IPS-15b (cell line): ENCODE measurements at regions not wholly inside any gene's neighbourhood (a gene's known extent, or its start where the extent isn't known, plus 50 kb on each side); places are given as distances from the start of the nearest gene placed in this dataset.

ENCODE experiments used
- H3K27me3 ChIP-seq: one replicate; pipeline ENCODE4 v1.6.1; 2013; ENCODE audit warnings: low read length; ENCODE audit not compliant: control insufficient read depth, insufficient read depth
- H3K36me3 ChIP-seq: one replicate; pipeline ENCODE4 v1.6.1; 2013; ENCODE audit warnings: low read length; ENCODE audit not compliant: control insufficient read depth, insufficient read depth
- H3K4me1 ChIP-seq: one replicate; pipeline ENCODE4 v1.6.1; 2013; ENCODE audit warnings: mild to moderate bottlenecking, low read length; ENCODE audit not compliant: control insufficient read depth, insufficient read depth
- H3K4me3 ChIP-seq: one replicate; pipeline ENCODE4 v1.5.1; 2013; ENCODE audit warnings: low read depth, low read length
- H3K9ac ChIP-seq: one replicate; pipeline ENCODE4 v1.6.1; 2013; ENCODE audit warnings: low read depth, mild to moderate bottlenecking, low read length
- H3K9me3 ChIP-seq: one replicate; pipeline ENCODE4 v1.6.1; 2013; ENCODE audit warnings: mild to moderate bottlenecking, low read length; ENCODE audit not compliant: control insufficient read depth, insufficient read depth

DNA sequence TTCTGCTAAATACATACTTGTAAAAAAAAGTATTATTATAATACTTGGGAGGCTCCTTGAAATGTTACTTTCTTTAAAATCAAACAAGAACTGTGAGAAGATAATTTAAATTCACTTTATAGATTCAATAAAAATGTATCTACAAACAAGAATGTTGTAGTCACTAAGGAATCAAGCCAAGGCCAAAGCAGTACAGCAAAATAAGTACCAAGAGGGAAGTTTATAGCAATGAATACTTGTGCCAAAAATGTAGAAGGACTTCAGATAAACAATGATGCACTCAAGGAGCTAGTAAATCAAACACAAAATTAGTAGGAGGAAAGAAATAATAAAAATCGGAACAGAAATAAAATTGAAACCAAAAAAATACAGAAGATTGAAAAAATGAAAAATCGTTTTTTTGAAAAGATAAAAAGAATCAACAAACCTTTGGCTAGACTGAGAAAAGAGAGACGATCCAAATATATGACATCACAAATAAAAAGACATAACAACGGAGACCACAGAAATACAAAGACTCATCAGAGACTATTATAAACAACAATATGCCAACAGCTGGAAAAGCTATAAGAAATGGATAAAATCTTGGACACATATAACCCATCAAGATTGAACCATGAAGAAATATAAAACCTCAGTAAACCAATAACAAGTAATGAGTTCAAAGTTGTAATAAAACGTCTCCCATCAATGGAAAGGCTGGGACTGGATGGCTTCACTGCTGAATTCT lies 286.0 kb upstream of the TMEM229A start:
- Histone ChIP-seq H3K9ac (no peak overlapping the region), H3K27me3 (no peaks in the 10 kb centered on the region), H3K36me3 (no peaks in the 10 kb centered on the region), H3K4me1 (no peaks in the 10 kb centered on the region), H3K9me3 (no peaks in the 10 kb centered on the region), H3K4me3 (no peak overlapping the region)

DNA sequence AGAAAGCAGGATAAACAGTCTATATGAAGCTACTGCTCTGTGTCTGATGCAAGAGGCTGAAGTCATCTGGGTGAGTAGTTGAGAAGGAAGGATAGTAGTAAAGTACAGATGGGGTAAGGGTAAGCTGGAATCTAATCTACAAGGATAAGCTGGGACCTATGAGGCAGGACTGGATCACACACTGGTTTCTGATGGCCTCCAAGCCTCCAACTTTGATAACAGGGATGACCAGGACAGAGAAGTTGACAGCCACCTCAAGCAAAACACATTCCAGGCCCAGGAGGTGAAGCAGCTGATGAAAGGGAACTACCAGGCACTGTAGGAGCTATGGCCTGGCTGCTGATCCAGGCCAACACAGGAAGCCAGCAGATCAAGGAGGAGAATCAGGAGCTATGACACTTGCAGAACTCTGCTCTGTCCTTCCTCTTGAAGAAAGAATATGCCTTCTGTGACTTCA lies 278.1 kb upstream of the TMEM229A start:
- no peak overlapping the region for H3K4me3 ChIP-seq
- H3K27me3 ChIP-seq = no peaks in the 10 kb centered on the region
- H3K9ac ChIP-seq = no peak overlapping the region
- no peaks in the 10 kb centered on the region for H3K36me3 ChIP-seq
- H3K4me1 ChIP-seq = no peaks in the 10 kb centered on the region
- no peaks in the 10 kb centered on the region for H3K9me3 ChIP-seq

GRCh38 chr7:124308384-124308783 lies 275.5 kb upstream of the TMEM229A start:
- no peaks in the 10 kb centered on the region for H3K27me3 ChIP-seq
- no peak overlapping the region for H3K9ac ChIP-seq
- H3K36me3 ChIP-seq = no peaks in the 10 kb centered on the region
- no peaks in the 10 kb centered on the region for H3K4me1 ChIP-seq
- no peaks in the 10 kb centered on the region for H3K9me3 ChIP-seq
- H3K4me3 ChIP-seq = no peak overlapping the region

DNA sequence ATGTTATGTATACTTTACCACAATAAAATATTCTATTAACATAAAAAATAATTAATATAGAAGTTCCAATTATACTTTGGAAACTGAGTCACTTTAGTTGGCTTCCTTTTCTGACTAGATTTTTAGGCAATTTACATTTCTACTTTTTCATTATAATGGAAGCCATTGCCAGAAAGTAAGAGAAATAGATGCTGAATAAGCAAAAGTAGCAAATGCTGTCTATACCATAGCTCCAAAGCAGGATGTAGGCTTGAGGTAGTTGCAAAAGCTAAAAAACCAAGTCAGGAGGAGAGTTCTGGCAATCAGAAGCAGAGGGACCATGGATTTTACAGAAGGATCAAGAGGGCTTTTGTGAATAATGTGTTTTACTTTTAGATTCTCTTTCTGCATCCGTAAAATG lies 262.4 kb upstream of the TMEM229A start:
- Histone ChIP-seq H3K27me3 (no peaks in the 10 kb centered on the region), H3K9ac (no peak overlapping the region), H3K4me3 (no peak overlapping the region), H3K4me1 (no peaks in the 10 kb centered on the region), H3K36me3 (no peaks in the 10 kb centered on the region), H3K9me3 (no peaks in the 10 kb centered on the region)

DNA sequence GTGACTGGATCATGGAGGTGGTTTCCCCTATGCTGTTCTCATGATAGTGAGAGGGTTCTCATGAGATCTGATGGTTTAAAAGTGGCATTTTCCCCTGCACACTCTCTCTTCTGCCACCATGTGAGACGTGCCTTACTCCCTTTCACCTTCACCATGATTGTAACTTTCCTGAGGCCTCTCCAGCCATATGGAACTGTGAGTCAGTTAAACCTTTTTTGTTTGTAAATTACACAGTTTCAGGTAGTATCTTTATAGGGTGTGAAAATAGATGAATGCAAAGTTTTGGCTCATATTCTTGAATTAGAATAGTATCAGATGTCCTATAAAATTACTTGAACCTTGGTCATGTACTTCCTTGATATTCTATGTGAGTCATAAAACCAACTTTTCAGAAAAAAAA lies 252.1 kb upstream of the TMEM229A start:
- no peaks in the 10 kb centered on the region for H3K27me3 ChIP-seq
- no peaks in the 10 kb centered on the region for H3K36me3 ChIP-seq
- H3K9me3 ChIP-seq = no peaks in the 10 kb centered on the region
- no peak overlapping the region for H3K4me3 ChIP-seq
- H3K9ac ChIP-seq = no peak overlapping the region
- H3K4me1 ChIP-seq = no peaks in the 10 kb centered on the region

GRCh38 chr7:124276005-124276622 lies 243.2 kb upstream of the TMEM229A start:
- peaks cover 4% of the 10 kb centered on the region for H3K4me1 ChIP-seq
- H3K9me3 ChIP-seq = no peaks in the 10 kb centered on the region
- no peak overlapping the region for H3K9ac ChIP-seq
- H3K4me3 ChIP-seq = no peak overlapping the region
- H3K36me3 ChIP-seq = no peaks in the 10 kb centered on the region
- no peaks in the 10 kb centered on the region for H3K27me3 ChIP-seq

- H3K4me3 ChIP-seq = no peak overlapping the region
- no peaks in the 10 kb centered on the region for H3K27me3 ChIP-seq
- peaks cover 4% of the 10 kb centered on the region for H3K4me1 ChIP-seq
- no peaks in the 10 kb centered on the region for H3K9me3 ChIP-seq
- H3K9ac ChIP-seq = no peak overlapping the region
- no peaks in the 10 kb centered on the region for H3K36me3 ChIP-seq
Measured at GRCh38 chr7:124275411-124275810, 242.5 kb upstream of the TMEM229A start.

- Histone ChIP-seq H3K4me3 (no peak overlapping the region), H3K9me3 (no peaks in the 10 kb centered on the region), H3K27me3 (no peaks in the 10 kb centered on the region), H3K36me3 (no peaks in the 10 kb centered on the region), H3K4me1 (no peaks in the 10 kb centered on the region), H3K9ac (no peak overlapping the region)
Measured at GRCh38 chr7:124269774-124270173, 236.9 kb upstream of the TMEM229A start.

DNA sequence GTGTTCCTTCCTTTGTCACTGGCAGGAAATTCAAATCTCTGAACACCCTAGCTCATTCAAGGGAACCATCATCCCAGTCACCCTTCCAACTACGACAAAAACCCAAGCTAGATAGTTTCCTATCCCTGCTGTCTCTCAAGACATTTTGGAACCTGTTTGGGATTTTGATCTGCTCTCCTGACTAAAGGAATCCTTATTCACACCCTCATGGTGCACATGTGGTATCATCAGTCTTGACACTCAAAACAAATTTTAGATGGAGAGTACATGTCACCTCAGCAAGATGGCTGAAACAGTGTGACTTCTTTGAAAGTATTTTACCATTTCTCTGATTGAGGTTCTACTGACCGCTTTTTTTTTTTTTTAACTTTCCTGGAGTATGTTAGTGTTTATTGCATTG lies 234.3 kb upstream of the TMEM229A start:
- Histone ChIP-seq H3K4me3 (no peak overlapping the region), H3K27me3 (peaks cover 4% of the 10 kb centered on the region), H3K9ac (no peak overlapping the region), H3K9me3 (no peaks in the 10 kb centered on the region), H3K36me3 (no peaks in the 10 kb centered on the region), H3K4me1 (peaks cover 10% of the 10 kb centered on the region)

GRCh38 chr7:124263232-124263827 lies 230.5 kb upstream of the TMEM229A start:
- H3K27me3 ChIP-seq = peaks cover 9% of the 10 kb centered on the region
- H3K9ac ChIP-seq = no peak overlapping the region
- H3K4me3 ChIP-seq = no peak overlapping the region
- H3K9me3 ChIP-seq = no peaks in the 10 kb centered on the region
- peaks cover 16% of the 10 kb centered on the region for H3K4me1 ChIP-seq
- H3K36me3 ChIP-seq = no peaks in the 10 kb centered on the region

GRCh38 chr7:124261710-124262109 lies 228.8 kb upstream of the TMEM229A start:
- Histone ChIP-seq H3K9me3 (no peaks in the 10 kb centered on the region), H3K27me3 (peaks cover 9% of the 10 kb centered on the region), H3K36me3 (no peaks in the 10 kb centered on the region), H3K9ac (no peak overlapping the region), H3K4me1 (peaks cover 16% of the 10 kb centered on the region), H3K4me3 (no peak overlapping the region)
